ENCODE measurements at regions not wholly inside any gene's neighbourhood (a gene's known extent, or its start where the extent isn't known, plus 50 kb on each side); places are given as distances from the start of the nearest gene placed in this dataset.
"Not testable (repeated sequence)": the region's sequence is repeated elsewhere in the genome, so short reads cannot be mapped to it uniquely, and the experiment has no call there.

GRCh38 chrX:1102786-1103185 is 109.7 kb downstream of the CRLF2 start:
- DNase-seq: no peak

GRCh38 chrX:1102221-1102620 is 110.2 kb downstream of the CRLF2 start:
- DNase-seq: not testable (repeated sequence)

GRCh38 chrX:1099146-1099770 is 113.2 kb downstream of the CRLF2 start:
- DNase-seq: no peak

- DNase-seq: no peak
Measured at GRCh38 chrX:1097328-1097727, 115.1 kb downstream of the CRLF2 start.

- DNase-seq: no peak
Measured at GRCh38 chrX:1094566-1095333, 117.7 kb downstream of the CRLF2 start.

- no peak for DNase-seq
Measured at GRCh38 chrX:1093586-1094421, 118.6 kb downstream of the CRLF2 start.

GRCh38 chrX:1093121-1093520 is 119.3 kb downstream of the CRLF2 start:
- DNase-seq: no peak

- no peak for DNase-seq
Measured at GRCh38 chrX:1086444-1087409, 125.7 kb downstream of the CRLF2 start.

- DNase-seq: not testable (repeated sequence)
Measured at GRCh38 chrX:1085871-1086270, 126.6 kb downstream of the CRLF2 start.

GRCh38 chrX:1084689-1085088 is 127.8 kb downstream of the CRLF2 start:
- no peak for DNase-seq

- DNase-seq: peak in 1 of 4 experiments; percentile 1
Measured at GRCh38 chrX:1076871-1077651, 135.4 kb downstream of the CRLF2 start.

GRCh38 chrX:1075741-1076140 is 136.7 kb downstream of the CRLF2 start:
- DNase-seq: no peak

GRCh38 chrX:1075156-1075555 is 137.3 kb downstream of the CRLF2 start:
- DNase-seq: no peak

GRCh38 chrX:1074755-1075154 is 137.7 kb downstream of the CRLF2 start:
- no peak for DNase-seq

GRCh38 chrX:1074172-1074571 is 138.3 kb downstream of the CRLF2 start:
- no peak for DNase-seq

- no peak for DNase-seq
Measured at GRCh38 chrX:1072637-1073377, 139.6 kb downstream of the CRLF2 start.

- no peak for DNase-seq
Measured at GRCh38 chrX:1071351-1071750, 141.1 kb downstream of the CRLF2 start.

GRCh38 chrX:1062351-1062750 is 150.1 kb downstream of the CRLF2 start:
- no peak for DNase-seq

- DNase-seq: no peak
Measured at GRCh38 chrX:1060562-1060960, 151.9 kb downstream of the CRLF2 start.

GRCh38 chrX:1059576-1060561 is 152.6 kb downstream of the CRLF2 start:
- no peak for DNase-seq
